HCT116 (cell line): ENCODE measurements at regions not wholly inside any gene's neighbourhood (a gene's known extent, or its start where the extent isn't known, plus 50 kb on each side); places are given as distances from the start of the nearest gene placed in this dataset.

Source experiments
- ATAC-seq: fragments of 200-7000 bp; cut with Tn5 transposase; 2 replicates; pipeline ENCODE4 v1.9.1; 2020; ENCODE audit warnings: mild to moderate bottlenecking, moderate library complexity
- BruUV-seq: library from RNA; stranded (reverse); fragments of 400-500 nt; replicated peaks from 2 replicates; lab custom pipeline; 2021; lab: Mats Ljungman, UMichigan
- CTCF ChIA-PET: fragments of 300-600 bp; sonication (Branson Sonifier 250); formaldehyde crosslinking; loops from one replicate; lab custom pipeline; 2021; ENCODE audit warnings: antibody characterized with exemption; lab: Charles Lee
- POLR2A ChIA-PET: fragments of 300-600, 350-600 bp; sonication (Branson Sonifier 250); formaldehyde crosslinking; loops from one replicate; lab custom pipeline; 2021; ENCODE audit warnings: antibody characterized with exemption; lab: Charles Lee
- RAD21 ChIA-PET, 2 experiments: fragments of 300-600 bp; sonication (Branson Sonifier 250); formaldehyde crosslinking; loops; one replicate each; lab custom pipeline; 2023; ENCODE audit warnings: low total read pairs in 2 of 2; ENCODE audit not compliant: uncharacterized antibody in 2 of 2, unreplicated experiment in 2 of 2, low non-redundant PET in 1 of 2; lab: Charles Lee
- DNase-seq: peaks from one replicate; pipeline ENCODE4 v3.0.0-alpha.2; 2010; ENCODE audit warnings: low read depth, low spot score
- H2AFZ ChIP-seq: fragments of 200-600 bp; shearing (Covaris generic), sonication (generic); 2 replicates; pipeline ENCODE4 v1.6.1; 2017; ENCODE audit warnings: low read depth, mixed run types, mixed read lengths, antibody characterized with exemption, low read length; ENCODE audit not compliant: poor library complexity, severe bottlenecking
- H3K27ac ChIP-seq: 2 replicates; pipeline ENCODE4 v1.5.1; 2012; ENCODE audit warnings: low read depth, low read length
- H3K27me3 ChIP-seq: fragments of 200-600 bp; sonication (generic); 2 replicates; pipeline ENCODE4 v1.6.1; 2016; ENCODE audit warnings: mixed run types, low read length, mixed read lengths; ENCODE audit not compliant: insufficient read depth
- H3K36me3 ChIP-seq, 2 experiments: fragments of 200-500 bp in 1 of 2; fragments of 200-600 bp in 1 of 2; sonication (Bioruptor generic) in 1 of 2; sonication (generic) in 1 of 2; 2 replicates each; pipeline versions ENCODE4 v1.5.1 to v1.6.1; 2014 to 2016; ENCODE audit warnings: low read length in 2 of 2, inconsistent platforms in 1 of 2, mixed read lengths in 1 of 2, mixed run types in 1 of 2; ENCODE audit not compliant: insufficient read depth in 2 of 2, control insufficient read depth in 1 of 2
- H3K4me1 ChIP-seq, 2 experiments: fragments of 200-600 bp in 1 of 2; sonication (generic) in 1 of 2; 2 replicates each; pipeline versions ENCODE4 v1.5.1 to v1.6.1; 2012 to 2017; ENCODE audit warnings: low read length in 2 of 2, inconsistent platforms in 1 of 2, mild to moderate bottlenecking in 1 of 2, mixed read lengths in 1 of 2, mixed run types in 1 of 2, moderate library complexity in 1 of 2; ENCODE audit not compliant: insufficient read depth in 2 of 2, control insufficient read depth in 1 of 2
- H3K4me2 ChIP-seq: fragments of 200-600 bp; sonication (generic); 2 replicates; pipeline ENCODE4 v1.6.1; 2017; ENCODE audit warnings: mixed run types, low read length, mixed read lengths
- H3K4me3 ChIP-seq, 2 experiments: fragments of 200-600 bp in 1 of 2; sonication (generic) in 1 of 2; replicated peaks in 1 of 2; 2 replicates each; pipeline ENCODE4 v1.5.1; 2011 to 2016; ENCODE audit warnings: low read length in 2 of 2, control low read depth in 1 of 2, low read depth in 1 of 2, mild to moderate bottlenecking in 1 of 2, mixed read lengths in 1 of 2, mixed run types in 1 of 2
- H3K79me2 ChIP-seq: fragments of 200-600 bp; sonication (generic); 2 replicates; pipeline ENCODE4 v1.6.1; 2017; ENCODE audit warnings: mild to moderate bottlenecking, mixed run types, low read length, moderate library complexity, mixed read lengths; ENCODE audit not compliant: insufficient read depth
- H3K9ac ChIP-seq: fragments of 200-600 bp; sonication (generic); 2 replicates; pipeline ENCODE4 v1.6.1; 2016; ENCODE audit warnings: low read length, mixed read lengths
- H3K9me2 ChIP-seq: fragments of 200-600 bp; sonication (generic), shearing (Covaris generic); 2 replicates; pipeline ENCODE4 v1.6.1; 2017; ENCODE audit warnings: mixed run types, mild to moderate bottlenecking, moderate library complexity; ENCODE audit not compliant: insufficient read depth
- H3K9me3 ChIP-seq, 2 experiments: fragments of 200-500 bp in 1 of 2; fragments of 200-600 bp in 1 of 2; sonication (Bioruptor generic) in 1 of 2; sonication (generic) in 1 of 2; 2 replicates each; pipeline ENCODE4 v1.6.1; 2014 to 2017; ENCODE audit warnings: low read length in 2 of 2, mixed read lengths in 2 of 2, inconsistent platforms in 1 of 2, low read depth in 1 of 2, mild to moderate bottlenecking in 1 of 2, mixed run types in 1 of 2, moderate library complexity in 1 of 2; ENCODE audit not compliant: control insufficient read depth in 1 of 2, insufficient read depth in 1 of 2
- H4K20me1 ChIP-seq: fragments of 200-600 bp; sonication (generic), shearing (Covaris generic); 2 replicates; pipeline ENCODE4 v1.6.1; 2017; ENCODE audit warnings: mixed run types, mild to moderate bottlenecking, moderate library complexity; ENCODE audit not compliant: insufficient read depth
- CBX3 ChIP-seq: IDR thresholded peaks from 2 replicates; pipeline ENCODE4 v1.6.1; 2012; ENCODE audit warnings: low read depth
- CEBPB ChIP-seq: IDR thresholded peaks from 2 replicates; pipeline ENCODE4 v1.6.1; 2012; ENCODE audit warnings: low read depth
- EGR1 ChIP-seq: IDR thresholded peaks from 2 replicates; pipeline ENCODE4 v1.6.1; 2012; ENCODE audit warnings: low read depth
- ELF1 ChIP-seq: IDR thresholded peaks from 2 replicates; pipeline ENCODE4 v1.6.1; 2012; ENCODE audit warnings: low read depth, borderline replicate concordance
- EZH2 ChIP-seq: fragments of 200-600 bp; sonication (generic); IDR thresholded peaks from 2 replicates; pipeline ENCODE4 v1.6.1; 2017; ENCODE audit warnings: antibody characterized with exemption, mixed run types
- FOSL1 ChIP-seq: IDR thresholded peaks from 2 replicates; pipeline ENCODE4 v1.6.1; 2012; ENCODE audit warnings: low read depth
- JUND ChIP-seq: IDR thresholded peaks from 2 replicates; pipeline ENCODE4 v1.6.1; 2012
- POLR2A ChIP-seq: IDR thresholded peaks from 2 replicates; pipeline ENCODE4 v1.7.0; 2011; ENCODE audit warnings: borderline replicate concordance; ENCODE audit not compliant: insufficient read depth, insufficient read length; ENCODE audit errors: extremely low read depth
- POLR2AphosphoS5 ChIP-seq: IDR thresholded peaks from 2 replicates; pipeline ENCODE4 v1.6.1; 2011; ENCODE audit warnings: mild to moderate bottlenecking, low read depth, low read length, moderate library complexity
- RAD21 ChIP-seq: IDR thresholded peaks from 2 replicates; pipeline ENCODE4 v1.6.1; 2012; ENCODE audit warnings: low read depth, mild to moderate bottlenecking
- REST ChIP-seq: IDR thresholded peaks from 2 replicates; pipeline ENCODE4 v1.6.1; 2012; ENCODE audit warnings: low read depth
- SP1 ChIP-seq: IDR thresholded peaks from 2 replicates; pipeline ENCODE4 v1.6.1; 2012; ENCODE audit warnings: low read depth
- SRF ChIP-seq: IDR thresholded peaks from 2 replicates; pipeline ENCODE4 v1.6.1; 2012; ENCODE audit warnings: low read depth
- TCF7L2 ChIP-seq: IDR thresholded peaks from 2 replicates; pipeline ENCODE4 v1.7.0; 2011; ENCODE audit warnings: borderline replicate concordance, inconsistent platforms; ENCODE audit not compliant: insufficient read depth, insufficient read length; ENCODE audit errors: extremely low read depth
- ZBTB33 ChIP-seq: IDR thresholded peaks from 2 replicates; pipeline ENCODE4 v1.6.1; 2011; ENCODE audit warnings: mild to moderate bottlenecking, low read length, moderate library complexity; ENCODE audit not compliant: insufficient replicate concordance; ENCODE audit errors: extremely low read depth
- ZFX ChIP-seq: fragments of 450-650 bp; IDR thresholded peaks from 2 replicates; pipeline ENCODE4 v1.6.1; 2017
- ZNF274 ChIP-seq: fragments of 200-500 bp; sonication (Bioruptor generic); IDR thresholded peaks from 2 replicates; pipeline ENCODE4 v1.6.1; 2014; ENCODE audit warnings: mild to moderate bottlenecking, low read depth, low read length, inconsistent platforms
- intact Hi-C: fragments of 100-400 bp; cut with micrococcal nuclease; formaldehyde crosslinking; loops from 2 replicates; pipeline ENCODE4 v1.10.0; 2022

- H3K79me2 ChIP-seq: no peaks in the 10 kb centered on the region
- H3K4me3 ChIP-seq: no peak overlapping the region
- POLR2A ChIA-PET: no interaction called here
- no peak overlapping the region for H3K4me2 ChIP-seq
- no peaks in the 10 kb centered on the region for H3K27me3 ChIP-seq
- CTCF ChIA-PET: no interaction called here
- no peak for TF ChIP-seq FOSL1
- TF ChIP-seq RAD21: no peak
- no peak for TF ChIP-seq CBX3
- TF ChIP-seq SP1: no peak
- TF ChIP-seq JUND: no peak
- TF ChIP-seq ZNF274: no peak
- no peak for TF ChIP-seq CEBPB
- TF ChIP-seq EZH2: no peak
- no peak for TF ChIP-seq EGR1
- no peak for TF ChIP-seq SRF
- TF ChIP-seq ELF1: no peak
- intact Hi-C loops: no loop called here
- H2AFZ ChIP-seq: no peak overlapping the region
- DNase-seq (no peak), ATAC-seq (no peak)
- no peak overlapping the region for H3K27ac ChIP-seq
- no peaks in the 10 kb centered on the region for H3K9me2 ChIP-seq
- no peaks in the 10 kb centered on the region for H3K36me3 ChIP-seq
- H4K20me1 ChIP-seq: no peaks in the 10 kb centered on the region
- H3K9ac ChIP-seq: no peak overlapping the region
- RAD21 ChIA-PET: no interaction called here
- BruUV-seq: no TSS peak
- H3K4me1 ChIP-seq: no peaks in the 10 kb centered on the region
- peaks cover 9 to 12% of the 10 kb centered on the region in 2 experiments; a peak in 3 of 4 replicates for H3K9me3 ChIP-seq
Observed at GRCh38 chr21:16418226-16418625, 688.4 kb downstream of the USP25 start.

- H3K4me2 ChIP-seq: no peak overlapping the region
- DNase-seq (no peak), ATAC-seq (no peak)
- BruUV-seq: no TSS peak
- no peak overlapping the region for H3K9ac ChIP-seq
- no peak overlapping the region for H3K4me3 ChIP-seq
- H4K20me1 ChIP-seq: no peaks in the 10 kb centered on the region
- no peaks in the 10 kb centered on the region for H3K9me2 ChIP-seq
- intact Hi-C loops: no loop called here
- H3K9me3 ChIP-seq: peaks cover 9 to 12% of the 10 kb centered on the region in 2 experiments; a peak in 3 of 4 replicates
- ChIA-PET RAD21 (no interaction called here), CTCF (no interaction called here), POLR2A (no interaction called here)
- no peaks in the 10 kb centered on the region for H3K36me3 ChIP-seq
- H3K27me3 ChIP-seq: no peaks in the 10 kb centered on the region
- no peak overlapping the region for H2AFZ ChIP-seq
- H3K27ac ChIP-seq: no peak overlapping the region
- H3K4me1 ChIP-seq: no peaks in the 10 kb centered on the region
- H3K79me2 ChIP-seq: no peaks in the 10 kb centered on the region
- TF ChIP-seq POLR2AphosphoS5 (no peak), POLR2A (no peak), ZBTB33 (no peak), CEBPB (no peak), ZFX (no peak), CBX3 (no peak), JUND (no peak), SP1 (no peak), EGR1 (no peak), EZH2 (no peak), REST (no peak), ELF1 (no peak), SRF (no peak), TCF7L2 (no peak)
Observed at GRCh38 chr21:16418642-16419041, 688.9 kb downstream of the USP25 start.
